H9 (cell line): ENCODE measurements at regions not wholly inside any gene's neighbourhood (a gene's known extent, or its start where the extent isn't known, plus 50 kb on each side); places are given as distances from the start of the nearest gene placed in this dataset.

Experiments used
- DNase-seq: peaks from one replicate; pipeline ENCODE4 v3.0.0-alpha.2; 2017
- H2AFZ ChIP-seq: one replicate; pipeline ENCODE4 v1.6.1; 2013; ENCODE audit warnings: mild to moderate bottlenecking, low read length, control low read depth, moderate library complexity
- H2AK5ac ChIP-seq: 2 replicates; pipeline ENCODE4 v1.6.1; 2013; ENCODE audit warnings: low read length, control low read depth, mixed read lengths; ENCODE audit not compliant: insufficient read length
- H2BK120ac ChIP-seq: one replicate; pipeline ENCODE4 v1.6.1; 2013; ENCODE audit warnings: low read depth, mild to moderate bottlenecking, low read length, control low read depth, inconsistent platforms; ENCODE audit not compliant: poor library complexity, severe bottlenecking
- H2BK12ac ChIP-seq: 2 replicates; pipeline ENCODE4 v1.6.1; 2013; ENCODE audit warnings: low read length, control low read depth, mixed read lengths, low read depth; ENCODE audit not compliant: insufficient read length
- H2BK15ac ChIP-seq: 2 replicates; pipeline ENCODE4 v1.6.1; 2013; ENCODE audit warnings: low read depth, low read length, control low read depth
- H2BK20ac ChIP-seq: one replicate; pipeline ENCODE4 v1.6.1; 2013; ENCODE audit warnings: low read depth, mild to moderate bottlenecking, low read length, control low read depth, inconsistent platforms; ENCODE audit not compliant: poor library complexity, severe bottlenecking
- H2BK5ac ChIP-seq: 2 replicates; pipeline ENCODE4 v1.6.1; 2013; ENCODE audit warnings: low read length, control low read depth, mixed read lengths; ENCODE audit not compliant: insufficient read length
- H3K14ac ChIP-seq: 2 replicates; pipeline ENCODE4 v1.6.1; 2013; ENCODE audit warnings: low read length, control low read depth; ENCODE audit not compliant: insufficient read depth
- H3K18ac ChIP-seq: 2 replicates; pipeline ENCODE4 v1.6.1; 2013; ENCODE audit warnings: low read depth, mild to moderate bottlenecking, mixed read lengths, low read length, control low read depth; ENCODE audit not compliant: insufficient read length
- H3K23ac ChIP-seq: 2 replicates; pipeline ENCODE4 v1.6.1; 2013; ENCODE audit warnings: low read length, control low read depth, mixed read lengths, low read depth; ENCODE audit not compliant: insufficient read length
- H3K23me2 ChIP-seq: 2 replicates; pipeline ENCODE4 v1.6.1; 2013; ENCODE audit warnings: low read depth, mild to moderate bottlenecking, mixed read lengths, low read length, control low read depth; ENCODE audit not compliant: insufficient read length, poor library complexity, severe bottlenecking
- H3K27ac ChIP-seq: 2 replicates; pipeline ENCODE4 v1.5.1; 2013; ENCODE audit warnings: low read length, control low read depth, mixed read lengths, low read depth; ENCODE audit not compliant: insufficient read length
- H3K27me3 ChIP-seq: 2 replicates; pipeline ENCODE4 v1.6.1; 2013; ENCODE audit warnings: low read length, control low read depth, inconsistent platforms; ENCODE audit not compliant: insufficient read depth
- H3K4ac ChIP-seq: 2 replicates; pipeline ENCODE4 v1.6.1; 2013; ENCODE audit warnings: low read depth, mild to moderate bottlenecking, control low read depth, inconsistent platforms, low read length, moderate library complexity
- H3K4me1 ChIP-seq: 2 replicates; pipeline ENCODE4 v1.6.1; 2013; ENCODE audit warnings: low read length, control low read depth, inconsistent platforms; ENCODE audit not compliant: insufficient read depth
- H3K4me2 ChIP-seq: 2 replicates; pipeline ENCODE4 v1.6.1; 2013; ENCODE audit warnings: low read length, control low read depth, mixed read lengths; ENCODE audit not compliant: insufficient read length, insufficient read depth
- H3K56ac ChIP-seq: 2 replicates; pipeline ENCODE4 v1.6.1; 2013; ENCODE audit warnings: low read depth, mild to moderate bottlenecking, mixed read lengths, low read length, control low read depth; ENCODE audit not compliant: insufficient read length
- H3K79me1 ChIP-seq: 2 replicates; pipeline ENCODE4 v1.6.1; 2013; ENCODE audit warnings: low read depth, mild to moderate bottlenecking, moderate library complexity, low read length, control low read depth, inconsistent platforms; ENCODE audit not compliant: insufficient read depth, poor library complexity, severe bottlenecking
- H3K79me2 ChIP-seq: 2 replicates; pipeline ENCODE4 v1.6.1; 2013; ENCODE audit warnings: low read length, control low read depth, inconsistent platforms; ENCODE audit not compliant: insufficient read depth
- H3K9ac ChIP-seq: 2 replicates; pipeline ENCODE4 v1.6.1; 2013; ENCODE audit warnings: low read length, control low read depth, mixed read lengths; ENCODE audit not compliant: insufficient read length; ENCODE audit errors: extremely low read depth
- H3K9me3 ChIP-seq: one replicate; pipeline ENCODE4 v1.6.1; 2013; ENCODE audit warnings: low read depth, low read length, inconsistent platforms; ENCODE audit not compliant: control insufficient read depth
- H3T11ph ChIP-seq: one replicate; pipeline ENCODE4 v1.6.1; 2013; ENCODE audit warnings: mild to moderate bottlenecking, low read length, control low read depth, inconsistent platforms
- H4K20me1 ChIP-seq: one replicate; pipeline ENCODE4 v1.6.1; 2013; ENCODE audit not compliant: control insufficient read depth, insufficient read length, insufficient read depth
- H4K5ac ChIP-seq: 2 replicates; pipeline ENCODE4 v1.6.1; 2013; ENCODE audit warnings: low read depth, mild to moderate bottlenecking, mixed read lengths, low read length, control low read depth; ENCODE audit not compliant: insufficient read length
- H4K8ac ChIP-seq: replicated peaks from 2 replicates; pipeline ENCODE4 v1.6.1; 2013; ENCODE audit warnings: low read length, control low read depth, mixed read lengths, low read depth; ENCODE audit not compliant: insufficient read length
- H4K91ac ChIP-seq: 2 replicates; pipeline ENCODE4 v1.6.1; 2013; ENCODE audit warnings: low read depth, mild to moderate bottlenecking, moderate library complexity, mixed read lengths, low read length, control low read depth; ENCODE audit not compliant: insufficient read length
- H3K27ac Mint-ChIP-seq, 3 experiments: 2 replicates in 2 of 3; 3 replicates in 1 of 3; pipeline ENCODE4 v1.8.0; 2020 to 2021; ENCODE audit warnings: mixed read lengths in 3 of 3, mild to moderate bottlenecking in 1 of 3, moderate library complexity in 1 of 3
- H3K27me3 Mint-ChIP-seq: 2 replicates; pipeline ENCODE4 v1.8.0; 2021; ENCODE audit warnings: low read depth, mild to moderate bottlenecking, moderate library complexity, mixed read lengths
- H3K36me3 Mint-ChIP-seq, 3 experiments: 2 replicates in 2 of 3; 3 replicates in 1 of 3; pipeline ENCODE4 v1.8.0; 2020 to 2021; ENCODE audit warnings: low read depth in 3 of 3, mixed read lengths in 3 of 3; ENCODE audit not compliant: insufficient read depth in 1 of 3
- H3K4me1 Mint-ChIP-seq, 2 experiments: 2 replicates each; pipeline ENCODE4 v1.8.0; 2020; ENCODE audit warnings: mixed read lengths in 2 of 2
- H3K4me3 Mint-ChIP-seq, 2 experiments: 2 replicates in 1 of 2; 3 replicates in 1 of 2; pipeline ENCODE4 v1.8.0; 2020 to 2021; ENCODE audit warnings: mild to moderate bottlenecking in 2 of 2, mixed read lengths in 2 of 2, moderate library complexity in 1 of 2
- H3K9me3 Mint-ChIP-seq, 2 experiments: 2 replicates in 1 of 2; 3 replicates in 1 of 2; pipeline ENCODE4 v1.8.0; 2020; ENCODE audit warnings: mild to moderate bottlenecking in 2 of 2, mixed read lengths in 2 of 2, moderate library complexity in 1 of 2
- CTCF ChIP-seq: fragments of 200-600 bp; sonication (generic); conservative IDR thresholded peaks from 3 replicates; pipeline ENCODE4 v1.8.0; 2021; ENCODE audit warnings: antibody characterized with exemption, mild to moderate bottlenecking
- WGBS: extraction: QIAGEN DNeasy Blood & Tissue Kit; methylation state at CpG from one replicate; pipeline ENCODE4 v1.1.7; 2013; ENCODE audit warnings: missing lambda C conversion rate, low lambda C conversion rate, mixed read lengths; ENCODE audit not compliant: insufficient read length; ENCODE audit errors: extremely low coverage; 5-methylcytosine and 5-hydroxymethylcytosine counted together

DNA sequence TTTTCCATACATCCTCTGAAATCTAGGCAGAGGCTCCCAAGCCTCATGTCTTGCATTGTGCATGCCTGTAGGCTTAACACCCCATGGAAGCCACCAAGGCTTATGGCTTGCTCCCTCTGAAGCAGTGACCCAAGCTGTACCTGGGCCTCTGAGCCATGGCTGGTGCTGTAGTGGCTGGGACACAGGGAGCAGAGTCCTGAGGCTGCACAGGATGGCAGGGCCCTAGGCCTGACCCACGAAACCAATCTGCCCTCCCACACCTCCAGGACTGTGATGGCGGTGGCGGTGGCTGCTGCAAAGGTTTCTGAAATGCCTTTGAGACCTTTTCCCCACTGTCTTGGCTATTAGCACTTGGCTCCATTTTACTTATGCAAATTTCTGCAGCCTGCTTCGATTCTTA lies 429.5 kb downstream of the NPHP4 start:
- H2BK20ac ChIP-seq = no peak overlapping the region
- Mint-ChIP-seq H3K4me1 (no peaks in the 10 kb centered on the region), H3K27ac (no peak overlapping the region), H3K9me3 (peaks cover 14 to 15% of the 10 kb centered on the region in 2 experiments), H3K36me3 (peaks cover 0 to 9% (median 7%) of the 10 kb centered on the region in 3 experiments; a peak in 5 of 7 replicates), H3K27me3 (peaks cover 3% of the 10 kb centered on the region), H3K4me3 (no peak overlapping the region)
- no peaks in the 10 kb centered on the region for H3K23me2 ChIP-seq
- H2BK120ac ChIP-seq = no peak overlapping the region
- H3K4ac ChIP-seq = no peak overlapping the region
- no peaks in the 10 kb centered on the region for H3K79me1 ChIP-seq
- no peak overlapping the region for H2BK5ac ChIP-seq
- H4K5ac ChIP-seq = no peak overlapping the region
- no peak overlapping the region for H2AFZ ChIP-seq
- no peaks in the 10 kb centered on the region for H3K9me3 ChIP-seq
- H2BK12ac ChIP-seq = no peak overlapping the region
- no peak overlapping the region for H2AK5ac ChIP-seq
- no peak overlapping the region for H3K18ac ChIP-seq
- H3K9ac ChIP-seq = no peak overlapping the region
- H2BK15ac ChIP-seq = no peak overlapping the region
- H3K27me3 ChIP-seq = no peaks in the 10 kb centered on the region
- no peaks in the 10 kb centered on the region for H3K4me1 ChIP-seq
- no peak overlapping the region; the same call in 1 of the 2 replicates for H3K14ac ChIP-seq
- H3K27ac ChIP-seq = no peak overlapping the region
- no peak for DNase-seq
- H3K4me2 ChIP-seq = no peak overlapping the region
- no peak overlapping the region for H4K8ac ChIP-seq
- H3K79me2 ChIP-seq = no peaks in the 10 kb centered on the region
- no peak overlapping the region for H3T11ph ChIP-seq
- WGBS = no CpG with 5 or more reads among the region's 4 CpGs
- H3K56ac ChIP-seq = no peak overlapping the region
- no peak for TF ChIP-seq CTCF
- H4K20me1 ChIP-seq = no peaks in the 10 kb centered on the region
- no peak overlapping the region for H4K91ac ChIP-seq
- no peak overlapping the region for H3K23ac ChIP-seq
